ENCODE measurements at regions not wholly inside any gene's neighbourhood (a gene's known extent, or its start where the extent isn't known, plus 50 kb on each side); places are given as distances from the start of the nearest gene placed in this dataset.
"Not testable (repeated sequence)": the region's sequence is repeated elsewhere in the genome, so short reads cannot be mapped to it uniquely, and the experiment has no call there.

DNA sequence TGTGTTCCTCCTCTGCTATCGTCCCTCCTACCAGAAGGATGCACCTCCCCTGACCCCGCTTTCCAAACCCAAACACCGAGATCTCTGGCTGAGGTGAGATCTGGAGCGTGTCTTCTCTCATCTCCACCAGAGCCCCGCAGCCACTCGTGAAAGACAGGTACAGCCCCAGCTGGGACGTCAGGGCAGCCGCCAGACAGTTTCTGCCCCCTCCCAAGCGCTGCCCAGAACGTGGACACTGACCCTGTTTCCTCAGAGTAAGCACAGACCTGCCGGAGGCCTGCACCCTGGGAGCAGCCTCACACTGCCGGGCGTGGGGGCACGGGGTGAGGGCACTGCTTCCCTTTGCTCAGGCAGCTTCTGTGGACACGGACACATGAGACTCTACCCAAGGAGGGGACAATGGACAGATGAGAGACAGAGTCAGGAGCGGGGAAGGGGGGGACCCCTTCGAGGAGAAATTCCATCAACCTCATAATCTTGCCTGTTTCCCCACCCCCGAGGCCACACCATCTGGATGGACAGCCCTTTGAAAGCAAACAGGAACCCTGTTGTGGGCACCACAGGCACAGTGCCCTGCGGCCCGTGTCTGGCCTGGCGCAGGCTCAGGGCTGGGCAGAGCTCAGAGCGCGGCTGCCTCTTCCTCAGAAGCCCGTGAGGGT, 210.6 kb downstream of the DLL1 start:
- no peak for DNase-seq

DNA sequence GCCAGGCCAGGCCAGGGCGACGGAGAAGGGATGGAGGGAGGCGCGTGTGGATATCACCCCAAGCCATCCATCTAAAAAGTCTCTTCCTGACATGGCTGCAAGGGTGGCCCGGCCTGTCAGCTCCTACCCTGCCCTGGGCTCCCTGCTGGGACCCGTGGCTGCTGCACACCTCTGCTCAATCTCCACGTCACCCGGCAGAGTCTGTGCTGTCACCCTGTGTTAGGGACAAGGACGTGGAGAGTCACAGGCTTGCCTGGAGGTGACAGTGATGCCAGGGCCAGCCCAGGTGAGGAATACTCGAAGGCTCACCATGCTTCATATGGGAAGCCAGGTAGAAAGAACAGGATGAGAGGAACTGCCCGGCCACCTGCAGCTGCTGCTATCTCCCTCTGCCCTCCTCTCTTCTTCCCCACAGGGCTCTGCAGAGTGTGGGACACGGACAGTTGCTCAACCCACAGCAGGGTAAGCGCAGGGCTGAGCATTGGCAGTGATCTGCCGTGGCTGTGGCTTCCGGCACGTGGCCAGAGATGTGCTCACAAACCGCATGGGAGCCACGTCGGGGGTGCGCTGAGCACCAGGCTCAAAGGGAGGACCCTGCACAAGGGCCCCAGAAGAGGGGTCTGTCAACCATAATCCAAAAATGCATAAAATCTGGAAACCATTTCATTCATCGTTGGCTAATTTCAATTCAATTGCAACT, 214.3 kb downstream of the DLL1 start:
- DNase-seq: no peak

DNA sequence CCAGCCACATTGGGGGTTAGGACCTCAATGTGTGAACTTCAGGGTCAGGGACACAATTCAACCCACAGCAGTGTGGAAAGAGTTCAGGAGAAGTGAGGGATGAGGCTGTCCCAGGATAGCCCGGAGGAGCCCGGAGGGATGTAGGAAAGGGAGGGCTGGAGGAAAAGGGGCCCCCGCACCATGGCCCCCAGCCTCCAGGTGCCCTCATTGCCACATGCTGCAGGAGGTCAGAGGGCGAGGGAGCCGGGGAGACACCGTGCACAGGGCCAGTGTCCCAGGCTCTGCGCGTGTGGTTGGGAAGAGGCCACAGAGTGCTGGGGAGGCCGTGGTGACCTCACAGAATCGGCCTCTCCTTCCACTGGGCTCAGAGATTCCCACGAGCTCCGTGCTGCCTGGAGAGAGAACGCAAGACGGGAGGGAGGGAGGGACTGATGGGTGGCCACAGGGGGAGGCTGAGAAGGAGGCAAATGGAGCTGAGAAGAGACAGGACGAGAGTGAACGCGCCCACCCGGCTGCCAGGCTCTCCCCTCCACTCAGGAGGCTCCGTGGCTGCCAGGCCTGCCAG, 215.1 kb downstream of the DLL1 start:
- no peak for DNase-seq

- no peak for DNase-seq
Observed at GRCh38 chr6:170074907-170075306, 216.0 kb downstream of the DLL1 start.

DNA sequence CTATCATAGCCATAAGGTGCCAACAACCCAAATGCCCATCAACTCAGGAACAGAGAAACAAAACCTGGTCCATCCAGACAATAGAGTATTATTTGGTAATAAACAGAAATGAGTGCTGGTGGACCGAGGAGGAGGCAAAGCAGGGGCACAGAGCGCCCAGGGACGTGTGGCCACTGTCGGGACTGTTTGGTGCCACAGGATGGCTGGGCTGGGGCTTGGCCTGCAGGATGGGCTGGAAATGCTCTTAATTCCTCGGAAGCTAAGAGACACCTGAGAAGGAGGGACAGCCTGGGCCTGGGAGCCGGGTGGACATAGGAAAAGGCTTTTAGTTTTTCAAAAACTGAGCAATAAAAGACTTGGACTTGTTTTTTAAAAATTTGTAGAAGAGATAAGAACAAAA, 216.4 kb downstream of the DLL1 start:
- DNase-seq: no peak

DNA sequence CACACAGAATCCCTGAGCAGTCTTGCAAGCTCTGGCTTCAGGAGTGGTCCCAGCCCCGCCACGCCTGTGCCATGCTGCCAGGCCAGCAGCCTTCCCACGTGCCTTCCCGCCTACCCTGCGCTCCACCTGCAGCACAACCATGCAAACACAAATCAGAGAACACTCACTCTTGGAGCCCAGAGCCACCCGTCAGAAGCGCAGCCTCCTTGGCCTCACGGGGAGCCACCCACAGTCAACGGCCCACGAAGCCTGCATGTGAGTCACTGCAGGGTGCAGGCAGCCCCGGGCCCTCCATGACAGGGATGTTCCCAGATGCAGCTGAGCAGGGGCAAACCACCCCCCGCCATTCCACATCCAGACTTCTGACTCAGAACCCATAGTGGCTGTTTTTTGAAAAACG, 217.0 kb downstream of the DLL1 start:
- DNase-seq: no peak

DNA sequence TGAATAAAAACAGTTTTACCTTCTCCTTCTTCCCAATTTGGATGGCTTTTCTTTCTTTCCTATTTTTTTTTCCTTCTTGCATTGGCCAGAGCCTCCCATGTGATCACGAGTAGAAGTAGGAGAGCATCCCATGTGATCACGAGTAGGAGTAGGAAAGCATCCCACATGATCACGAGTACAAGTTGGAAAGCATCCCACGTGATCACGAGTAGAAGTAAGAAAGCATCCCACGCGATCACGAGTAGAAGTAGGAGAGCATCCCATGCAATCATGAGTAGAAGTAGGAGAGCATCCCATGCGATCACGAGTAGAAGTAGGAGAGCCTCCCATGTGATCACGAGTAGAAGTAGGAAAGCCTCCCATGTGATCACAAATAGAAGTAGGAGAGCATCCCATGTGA, 218.6 kb downstream of the DLL1 start:
- DNase-seq: no peak

DNA sequence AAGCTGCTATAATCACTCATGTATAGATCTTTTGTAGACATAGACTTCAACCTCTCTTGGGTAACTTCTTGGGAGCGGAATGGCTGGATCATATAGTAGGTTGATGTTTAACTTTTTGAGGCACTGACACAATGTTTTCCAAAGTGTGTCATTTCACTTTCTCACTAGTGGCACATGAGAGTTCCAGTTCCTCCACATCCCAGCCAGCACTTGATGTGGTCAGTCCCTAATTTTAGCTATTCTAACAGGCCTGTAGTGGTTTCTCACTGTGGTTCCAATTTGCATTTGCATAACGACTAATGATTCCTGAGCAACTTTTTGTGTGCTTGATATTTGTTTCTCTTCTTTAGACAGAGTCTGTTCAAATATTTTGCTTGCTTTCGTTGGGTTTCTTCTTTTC, 221.3 kb downstream of the DLL1 start:
- no peak for DNase-seq

- DNase-seq: no peak
Observed at GRCh38 chr6:170068496-170068895, 222.4 kb downstream of the DLL1 start.

- DNase-seq: no peak
Observed at GRCh38 chr6:170067923-170068360, 222.9 kb downstream of the DLL1 start.

DNA sequence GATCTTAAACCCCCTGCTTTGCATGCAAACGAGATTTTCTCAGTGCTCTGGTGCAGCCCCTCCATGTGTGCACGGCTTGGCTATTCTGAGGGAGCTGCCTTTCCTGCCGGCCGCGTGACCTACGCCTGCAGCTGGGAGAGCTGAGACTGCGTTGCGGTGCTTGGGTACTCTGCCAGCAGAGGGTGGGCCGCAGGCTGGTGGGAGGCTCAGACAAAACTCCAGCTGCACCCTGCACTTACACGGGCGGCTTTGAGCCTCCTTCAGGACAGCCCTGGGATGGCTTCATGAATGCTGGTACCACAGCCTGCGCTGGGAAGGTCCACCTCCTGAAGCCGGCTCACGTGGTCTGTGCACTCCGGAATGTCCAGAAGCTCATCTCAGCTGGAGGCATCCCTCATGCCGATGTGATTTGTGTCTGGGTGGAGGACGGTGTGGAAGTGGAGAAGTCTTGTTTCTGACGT, 223.7 kb downstream of the DLL1 start:
- no peak for DNase-seq

DNA sequence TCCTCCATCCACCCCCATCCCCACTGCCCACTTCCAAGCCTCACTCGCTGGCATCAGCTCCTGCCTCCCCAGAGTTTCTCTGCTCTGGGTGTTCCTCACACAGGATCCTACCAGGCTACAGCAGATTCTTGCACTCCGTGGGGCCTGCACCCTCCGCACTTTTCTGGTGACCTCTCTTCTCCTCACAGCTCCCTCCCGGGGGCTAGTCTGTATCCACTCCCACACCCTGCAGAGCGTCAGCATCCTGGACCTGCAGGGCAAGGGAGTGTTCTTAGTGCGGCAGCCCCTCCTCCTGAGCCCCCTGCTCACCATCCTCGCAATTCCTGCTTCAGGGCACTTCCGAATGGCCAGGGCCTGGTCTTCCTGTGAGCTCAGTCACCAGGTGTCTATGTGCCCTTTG, 224.2 kb downstream of the DLL1 start:
- no peak for DNase-seq

DNA sequence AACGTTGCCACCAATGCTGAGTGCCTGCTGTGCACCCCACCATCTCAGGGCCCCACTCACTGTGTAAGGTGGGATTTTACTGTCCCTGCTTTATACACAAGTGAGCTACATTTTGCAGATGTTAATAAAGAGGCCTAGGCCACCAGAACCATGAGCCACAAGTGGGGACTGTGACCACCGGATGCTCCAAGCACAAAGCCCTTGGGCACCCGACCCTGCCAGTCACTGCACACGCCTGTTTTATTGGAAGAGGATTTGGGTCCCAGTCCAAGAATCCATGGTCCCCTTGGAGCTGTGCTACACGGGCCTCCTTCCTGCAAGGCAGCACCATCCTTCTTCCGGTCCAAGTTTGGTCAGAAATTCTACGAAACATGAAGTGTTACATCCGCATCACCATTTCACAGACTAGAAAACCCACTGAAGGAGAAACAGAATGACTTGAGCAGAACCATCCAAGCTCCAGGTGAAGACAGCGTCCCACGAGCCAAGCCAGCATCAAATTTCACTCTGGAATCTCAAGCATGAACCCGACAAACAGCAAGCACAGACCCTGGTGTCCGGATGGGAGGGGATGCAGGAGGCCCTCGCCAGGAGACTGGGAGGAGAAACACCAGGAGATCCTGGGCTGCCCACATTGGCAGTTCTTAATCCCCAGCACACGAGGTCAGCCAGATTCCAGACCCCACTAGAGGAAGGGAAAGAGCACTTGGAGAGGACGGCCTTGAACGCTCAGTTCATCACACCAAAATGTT, 226.9 kb downstream of the DLL1 start:
- no peak for DNase-seq

DNA sequence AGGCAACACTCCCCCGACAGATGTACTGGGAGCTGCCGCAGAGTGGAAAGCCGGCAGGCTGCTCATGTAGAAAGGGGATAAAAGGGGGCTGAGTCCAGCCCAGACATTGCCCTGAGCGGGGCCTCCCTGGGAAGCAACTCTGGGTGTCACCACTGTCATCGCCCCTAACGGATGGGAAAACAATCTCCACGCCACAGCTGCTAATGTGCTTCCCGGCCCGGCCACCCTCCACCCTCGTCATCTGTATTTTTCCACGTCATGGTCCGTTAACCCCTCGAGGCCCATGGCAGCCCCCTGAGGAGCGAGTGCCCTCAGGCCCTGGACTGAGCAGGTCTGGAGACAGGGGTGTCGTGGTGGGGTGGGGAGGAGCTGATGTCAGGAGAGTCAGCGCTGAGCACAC, 227.4 kb downstream of the DLL1 start:
- DNase-seq: no peak

- DNase-seq: no peak
Observed at GRCh38 chr6:170062915-170063241, 228.0 kb downstream of the DLL1 start.

DNA sequence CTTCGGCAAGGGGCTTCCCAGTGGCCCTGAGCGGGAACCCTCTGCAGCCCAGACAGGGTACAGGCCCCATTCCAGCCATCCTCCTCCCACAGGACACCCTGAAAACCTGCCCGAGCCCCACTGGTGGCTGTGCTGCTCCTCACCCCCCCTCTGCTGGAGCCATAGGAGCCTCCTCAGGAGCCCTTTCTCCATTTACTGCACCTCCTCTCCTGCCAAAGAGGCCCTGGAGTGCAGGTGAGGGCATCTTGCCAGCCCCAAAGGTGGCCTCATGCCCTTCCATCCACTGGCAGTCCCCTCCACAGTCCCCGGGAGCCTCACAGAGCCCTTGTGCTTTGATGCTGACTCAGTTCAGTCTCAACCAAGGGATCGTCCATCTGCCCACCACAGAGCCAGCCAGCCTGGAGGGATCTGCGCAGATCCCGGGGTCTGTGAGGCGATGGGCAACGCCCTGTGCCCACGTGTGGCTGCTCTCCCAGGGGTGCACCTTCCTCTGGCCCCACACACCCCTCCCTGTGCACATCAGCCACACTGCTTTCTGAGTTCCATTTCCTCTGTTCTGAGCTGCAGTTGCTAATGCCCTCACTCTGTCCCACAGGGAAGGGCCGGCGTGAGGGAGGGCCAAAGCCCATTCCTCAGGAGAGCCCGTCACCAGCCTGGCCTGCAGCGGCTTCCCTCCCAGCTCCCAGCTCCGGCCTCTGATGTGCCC, 228.5 kb downstream of the DLL1 start:
- no peak for DNase-seq

DNA sequence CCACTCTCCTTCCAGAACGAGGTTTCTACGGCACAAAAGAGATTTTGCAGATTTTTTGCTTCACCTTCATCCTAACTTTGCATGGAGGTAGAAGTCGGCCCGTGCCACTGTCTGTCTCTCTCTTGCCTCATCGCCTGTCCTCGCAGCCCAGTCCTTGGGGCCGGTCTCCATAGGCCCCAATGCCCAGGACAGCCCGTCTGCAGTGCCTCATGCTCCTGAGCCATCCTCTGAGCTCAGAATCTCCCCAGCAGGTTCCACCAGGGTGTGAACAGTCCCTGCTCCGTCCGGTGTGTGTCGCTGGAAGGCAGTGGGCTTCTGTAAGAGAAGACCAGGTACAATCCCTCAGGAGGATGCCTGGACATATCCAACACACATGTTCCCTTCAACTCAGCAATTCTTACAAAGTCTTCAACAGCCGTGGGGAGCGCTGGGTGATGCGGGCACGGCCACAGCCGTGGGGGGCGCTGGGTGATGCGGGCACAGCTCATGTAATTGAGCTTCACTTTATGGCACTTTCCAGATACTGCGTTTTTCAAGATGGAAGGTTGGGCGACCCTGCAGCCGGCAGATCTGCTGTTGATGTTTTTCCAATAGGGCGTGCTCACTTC, 231.9 kb downstream of the DLL1 start:
- no peak for DNase-seq

DNA sequence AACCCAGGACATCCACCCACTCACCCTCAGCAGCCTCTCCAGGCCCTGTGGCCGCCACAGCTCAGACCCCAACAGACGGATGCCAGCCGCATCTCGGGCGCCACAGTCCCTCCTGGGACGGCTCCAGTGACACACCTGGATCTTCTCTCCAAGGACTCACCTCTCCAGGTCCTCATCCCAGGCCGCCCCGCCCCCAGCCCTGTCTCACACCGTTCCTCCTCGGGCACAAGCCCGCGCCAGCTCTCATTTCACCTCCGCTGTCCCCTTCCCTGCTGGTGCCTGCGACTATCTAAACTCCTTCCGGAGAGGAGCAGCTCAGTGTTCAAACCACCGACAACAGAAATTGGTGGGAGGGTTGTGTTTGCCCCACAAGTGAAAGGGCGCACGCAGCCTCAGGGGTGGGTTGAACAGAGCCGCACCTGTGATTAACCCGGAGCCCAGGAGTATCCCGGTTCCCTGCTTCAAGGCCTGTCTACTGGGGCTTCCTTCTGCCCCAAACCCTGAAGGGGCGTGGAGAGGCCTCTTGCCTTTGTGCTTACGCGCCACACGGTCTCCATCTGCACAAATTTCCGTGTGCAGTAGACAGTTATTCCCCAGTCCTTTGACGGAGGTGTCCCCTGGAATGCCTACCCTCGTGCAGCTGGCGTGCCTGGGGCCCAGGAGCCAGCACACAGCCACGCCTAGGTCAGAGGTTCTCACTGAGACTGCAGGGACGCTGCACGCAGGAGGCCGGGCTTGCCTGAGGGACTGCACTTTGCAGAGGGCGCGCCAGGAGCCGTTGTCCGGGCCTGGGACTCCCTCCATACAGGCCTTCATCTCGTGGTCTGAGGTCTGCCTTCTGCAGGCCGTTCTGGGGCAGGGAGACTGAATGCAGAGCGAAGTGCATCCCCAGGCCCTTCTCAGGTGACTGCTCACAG, 232.7 kb downstream of the DLL1 start:
- DNase-seq: no peak

GRCh38 chr6:170057034-170057734, 233.7 kb downstream of the DLL1 start:
- no peak for DNase-seq

DNA sequence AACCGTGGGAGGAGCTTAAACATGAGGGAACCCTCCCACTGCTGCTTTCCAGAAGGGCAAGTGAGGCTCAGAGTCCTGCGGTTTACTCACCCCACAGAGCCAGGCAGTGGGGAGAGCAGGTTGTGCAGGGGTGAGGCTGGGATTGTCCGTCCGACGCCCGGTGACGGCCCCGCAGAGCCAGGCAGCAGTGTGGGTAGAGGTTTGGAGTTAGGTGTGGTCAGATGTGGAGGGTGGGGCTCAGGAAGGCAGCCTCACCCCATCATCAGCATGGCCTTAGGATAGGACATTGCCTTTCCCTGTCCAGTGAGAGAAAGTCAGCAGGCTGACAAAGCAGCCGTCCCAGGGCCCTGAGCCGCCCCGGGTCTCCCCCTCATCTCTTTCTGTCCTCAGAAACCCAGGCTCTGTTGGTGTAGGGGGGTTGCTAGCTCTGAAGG, 234.6 kb downstream of the DLL1 start:
- no peak for DNase-seq

DNA sequence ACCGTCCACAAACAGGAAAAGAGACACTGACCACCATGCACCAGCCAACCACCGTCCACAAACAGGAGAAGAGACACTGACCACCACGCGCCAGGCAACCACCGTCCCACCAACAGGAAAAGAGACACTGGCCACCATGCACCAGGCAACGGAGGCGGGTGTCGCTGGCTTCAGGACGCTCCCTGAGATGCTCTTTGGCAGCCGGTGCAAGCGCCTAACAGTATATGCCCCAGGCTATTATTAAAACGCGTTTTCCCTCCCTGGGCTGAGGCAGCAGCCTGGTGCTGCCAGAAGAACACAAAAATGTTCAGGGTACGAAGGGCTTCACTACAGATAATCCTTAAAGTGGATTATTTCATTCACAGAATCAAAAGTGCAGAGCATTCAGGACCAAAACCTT, 235.1 kb downstream of the DLL1 start:
- DNase-seq: not testable (repeated sequence)
